ENCODE measurements at regions not wholly inside any gene's neighbourhood (a gene's known extent, or its start where the extent isn't known, plus 50 kb on each side); places are given as distances from the start of the nearest gene placed in this dataset.

GRCh38 chr13:27855381-27855780, 63.1 kb downstream of the GSX1 start:
- Histone ChIP-seq H3K36me3 (ENCODE audit: control insufficient read depth in 2 of 2, extremely low read depth in 1 of 2, insufficient read depth in 2 of 2, low read length in 2 of 2) (no peaks in the 10 kb centered on the region), H3K4me3 (ENCODE audit: control insufficient read depth in 2 of 3, extremely low read depth in 1 of 3, insufficient read depth in 2 of 3, low read depth in 1 of 3, low read length in 3 of 3) (no peak overlapping the region), H3K79me2 (ENCODE audit: control insufficient read depth, insufficient read depth, low read length) (no peaks in the 10 kb centered on the region), H3K9ac (ENCODE audit: control insufficient read depth, extremely low read depth, insufficient read depth, low read length) (no peak overlapping the region), H4K20me1 (ENCODE audit: control insufficient read depth, extremely low read depth, insufficient read depth, low read length) (no peaks in the 10 kb centered on the region), H3K27ac (ENCODE audit: control insufficient read depth, insufficient read depth, low read length) (no peak overlapping the region), H3K9me1 (ENCODE audit: control insufficient read depth, extremely low read depth, insufficient read depth, low read length) (no peaks in the 10 kb centered on the region), H3K4me2 (ENCODE audit: control insufficient read depth, extremely low read depth, insufficient read depth, low read depth, low read length) (no peak overlapping the region), H3K9me3 (ENCODE audit: control insufficient read depth, low read depth, low read length) (no peaks in the 10 kb centered on the region), H3K27me3 (ENCODE audit: control insufficient read depth, extremely low read depth, insufficient read depth, low read length) (peaks cover 32% of the 10 kb centered on the region), H2AFZ (ENCODE audit: control insufficient read depth, low read length) (no peak overlapping the region), H3K4me1 (ENCODE audit: control insufficient read depth, extremely low read depth, insufficient read depth, low read length) (no peaks in the 10 kb centered on the region)
- DNase-seq (ENCODE audit: low read depth, low spot score) (no peak), FAIRE-seq (no peak)
- dilution Hi-C loops (cut with MboI; ENCODE audit: extremely low pct_ligation_motif_present, low sequenced_read_pairs), result no loop called here
- TF ChIP-seq EZH2 (IDR thresholded peaks at IDR 0.05; ENCODE audit: low read length) (no peak), CTCF (optimal IDR thresholded peaks at IDR 0.05 in 1 of 3, IDR thresholded peaks at IDR 0.05 in 1 of 3, conservative IDR thresholded peaks at IDR 0.05 in 1 of 3; ENCODE audit: extremely low read depth in 1 of 3, insufficient read depth in 2 of 3, low read length in 3 of 3) (no peak)

GRCh38 chr13:27857282-27857681, 62.5 kb upstream of the PDX1 start:
- FAIRE-seq, result no peak
- TF ChIP-seq EZH2 (IDR thresholded peaks at IDR 0.05; ENCODE audit: low read length) (no peak), CTCF (optimal IDR thresholded peaks at IDR 0.05 in 1 of 3, IDR thresholded peaks at IDR 0.05 in 1 of 3, conservative IDR thresholded peaks at IDR 0.05 in 1 of 3; ENCODE audit: extremely low read depth in 1 of 3, insufficient read depth in 2 of 3, low read length in 3 of 3) (no peak)

More at GRCh38 chr13:27857282-27857681, 62.5 kb upstream of the PDX1 start:
- no peak for DNase-seq (ENCODE audit: low read depth, low spot score)
- no peaks in the 10 kb centered on the region for H3K79me2 ChIP-seq (ENCODE audit: control insufficient read depth, insufficient read depth, low read length)
- H3K4me1 ChIP-seq (ENCODE audit: control insufficient read depth, extremely low read depth, insufficient read depth, low read length), result no peaks in the 10 kb centered on the region
- H3K27ac ChIP-seq (ENCODE audit: control insufficient read depth, insufficient read depth, low read length), result no peak overlapping the region
- H3K9ac ChIP-seq (ENCODE audit: control insufficient read depth, extremely low read depth, insufficient read depth, low read length), result no peak overlapping the region
- H3K27me3 ChIP-seq (ENCODE audit: control insufficient read depth, extremely low read depth, insufficient read depth, low read length), result peaks cover 18% of the 10 kb centered on the region
- H3K9me3 ChIP-seq (ENCODE audit: control insufficient read depth, low read depth, low read length), result no peaks in the 10 kb centered on the region
- H3K4me2 ChIP-seq (ENCODE audit: control insufficient read depth, extremely low read depth, insufficient read depth, low read depth, low read length), result no peak overlapping the region
- no peak overlapping the region for H3K4me3 ChIP-seq (ENCODE audit: control insufficient read depth in 2 of 3, extremely low read depth in 1 of 3, insufficient read depth in 2 of 3, low read depth in 1 of 3, low read length in 3 of 3)
- dilution Hi-C loops (cut with MboI; ENCODE audit: extremely low pct_ligation_motif_present, low sequenced_read_pairs), result no loop called here
- H3K36me3 ChIP-seq (ENCODE audit: control insufficient read depth in 2 of 2, extremely low read depth in 1 of 2, insufficient read depth in 2 of 2, low read length in 2 of 2), result no peaks in the 10 kb centered on the region
- no peaks in the 10 kb centered on the region for H3K9me1 ChIP-seq (ENCODE audit: control insufficient read depth, extremely low read depth, insufficient read depth, low read length)
- no peaks in the 10 kb centered on the region for H4K20me1 ChIP-seq (ENCODE audit: control insufficient read depth, extremely low read depth, insufficient read depth, low read length)
- H2AFZ ChIP-seq (ENCODE audit: control insufficient read depth, low read length), result no peak overlapping the region

Data from keratinocyte (primary cell).